ENCODE measurements at regions not wholly inside any gene's neighbourhood (a gene's known extent, or its start where the extent isn't known, plus 50 kb on each side); places are given as distances from the start of the nearest gene placed in this dataset.

- TF ChIP-seq POLR2AphosphoS5 (IDR thresholded peaks at IDR 0.05; ENCODE audit: low read depth, low read length) (no peak), POLR2A (IDR thresholded peaks at IDR 0.05; ENCODE audit: low read depth, low read length) (no peak), TAF1 (IDR thresholded peaks at IDR 0.05; ENCODE audit: low read depth, low read length) (no peak), POU2F2 (IDR thresholded peaks at IDR 0.05; ENCODE audit: low read depth, low read length) (no peak), PAX5 (IDR thresholded peaks at IDR 0.05; ENCODE audit: insufficient read depth, low read length, severe bottlenecking) (no peak)
These were observed 442.4 kb downstream of the ENC1 start for GRCh38 chr5:74198156-74198555.

Data from GM12891 (cell line).